ENCODE measurements at regions not wholly inside any gene's neighbourhood (a gene's known extent, or its start where the extent isn't known, plus 50 kb on each side); places are given as distances from the start of the nearest gene placed in this dataset.
"Not testable (repeated sequence)": the region's sequence is repeated elsewhere in the genome, so short reads cannot be mapped to it uniquely, and the experiment has no call there.

DNA sequence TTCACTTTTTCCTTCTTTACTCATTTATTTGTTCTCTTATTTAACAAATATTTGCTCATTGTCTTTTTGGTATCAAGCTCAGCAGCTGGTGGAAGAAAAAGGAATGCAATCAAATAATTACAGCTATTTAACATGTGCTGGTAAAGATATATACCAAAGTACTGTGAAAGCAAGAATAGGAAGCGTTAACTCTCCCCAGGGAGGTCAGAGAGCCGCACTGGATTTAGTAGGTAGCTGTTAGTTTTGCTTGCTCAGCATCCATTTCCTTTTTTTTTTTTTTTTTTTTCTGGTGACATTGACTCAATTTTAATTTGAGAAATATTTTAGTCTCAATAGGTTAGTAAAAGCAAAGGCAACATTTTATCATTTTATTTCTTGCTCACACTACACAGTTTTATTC is 308.5 kb upstream of the MDFIC2 start:
- DNase-seq = no peak

DNA sequence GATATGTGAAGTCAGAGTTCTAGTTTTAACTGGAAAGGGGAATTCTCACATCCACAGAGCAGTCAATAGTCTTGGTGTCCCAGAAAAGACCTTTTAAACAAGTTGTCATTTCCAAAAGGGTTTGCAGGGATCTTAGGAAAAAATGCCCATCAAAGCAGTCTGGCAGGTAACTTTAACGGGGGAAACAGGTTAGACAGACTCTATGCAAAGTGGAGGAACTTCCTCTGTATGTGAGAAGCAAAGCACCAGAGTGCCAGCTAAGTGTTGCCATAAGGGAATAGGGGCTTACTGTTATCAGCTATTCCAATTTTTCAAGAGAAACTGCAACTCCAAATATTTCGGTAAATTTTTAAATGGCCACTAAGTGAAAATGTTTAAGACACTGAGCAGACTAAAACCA is 307.9 kb upstream of the MDFIC2 start:
- no peak for DNase-seq

DNA sequence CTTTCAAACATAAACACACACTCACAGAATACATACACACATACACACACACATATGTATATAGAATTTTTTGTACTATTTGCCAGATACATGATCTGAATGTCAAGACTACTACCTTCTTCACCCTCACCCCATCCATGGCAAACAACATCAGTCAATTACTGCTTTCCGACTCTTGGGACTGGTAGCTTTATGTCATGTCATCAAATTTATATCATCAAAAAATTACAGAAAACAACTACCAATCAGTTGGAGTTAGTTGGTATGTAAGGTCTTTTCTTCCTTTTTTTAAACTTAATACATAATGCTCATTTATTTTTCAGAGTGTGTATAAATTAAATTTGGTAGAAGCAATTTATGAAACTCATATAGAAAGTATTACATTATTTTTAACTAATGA is 305.7 kb upstream of the MDFIC2 start:
- DNase-seq = no peak

DNA sequence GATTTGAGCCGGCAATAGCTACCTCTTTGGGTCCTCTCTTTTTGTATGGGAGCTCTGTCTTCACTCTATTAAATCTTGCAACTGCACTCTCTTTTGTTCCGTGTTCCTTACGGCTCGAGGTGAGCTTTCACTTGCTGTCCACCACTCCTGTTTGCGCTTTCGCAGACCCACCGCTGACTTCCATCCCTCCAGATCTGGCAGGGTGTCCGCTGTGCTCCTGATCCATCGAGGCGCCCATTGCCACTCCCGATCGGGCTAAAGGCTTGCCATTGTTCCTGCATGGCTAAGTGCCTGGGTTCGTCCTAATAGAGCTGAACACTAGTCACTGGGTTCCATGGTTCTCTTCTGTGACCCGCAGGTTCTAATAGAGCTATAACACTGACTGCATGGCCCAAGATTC is 304.9 kb upstream of the MDFIC2 start:
- DNase-seq = not testable (repeated sequence)

DNA sequence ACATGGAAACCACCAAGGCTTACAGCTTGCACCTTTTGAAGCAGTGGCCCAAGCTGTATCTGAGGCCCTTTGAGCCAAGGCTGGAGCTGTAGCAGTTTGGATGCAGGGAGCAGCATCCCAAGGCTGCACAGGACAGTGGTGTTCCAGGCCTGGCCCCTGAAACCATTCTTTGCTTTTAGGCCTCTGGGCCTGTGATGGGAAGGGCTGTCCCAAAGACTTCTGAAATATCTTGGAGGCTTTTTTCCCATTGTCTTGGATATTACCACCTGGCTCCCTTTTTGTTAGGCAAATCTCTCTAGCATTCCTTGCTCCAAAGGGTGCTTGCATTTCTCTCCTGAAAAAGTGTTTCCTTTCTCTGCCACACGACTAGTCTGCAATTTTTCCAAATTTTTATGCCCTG is 302.8 kb upstream of the MDFIC2 start:
- no peak for DNase-seq

DNA sequence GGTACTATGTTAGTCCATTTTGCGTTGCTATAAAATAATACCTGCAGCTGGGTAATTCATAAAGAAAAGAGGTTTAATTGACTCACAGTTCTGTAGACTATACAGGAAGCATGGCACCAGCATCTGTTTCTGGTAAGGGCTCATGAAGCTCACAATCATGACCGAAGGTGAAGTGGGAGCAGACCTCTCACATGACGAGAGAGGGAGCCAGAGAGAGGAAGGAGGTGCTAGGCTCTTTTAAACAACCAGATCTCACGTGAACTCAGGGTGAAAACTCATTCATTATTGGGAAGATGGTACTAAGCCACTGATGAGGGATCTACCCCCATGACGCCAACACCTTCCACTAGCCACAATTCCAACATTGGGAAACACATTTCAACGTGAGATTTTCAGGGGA is 301.7 kb upstream of the MDFIC2 start:
- no peak for DNase-seq

DNA sequence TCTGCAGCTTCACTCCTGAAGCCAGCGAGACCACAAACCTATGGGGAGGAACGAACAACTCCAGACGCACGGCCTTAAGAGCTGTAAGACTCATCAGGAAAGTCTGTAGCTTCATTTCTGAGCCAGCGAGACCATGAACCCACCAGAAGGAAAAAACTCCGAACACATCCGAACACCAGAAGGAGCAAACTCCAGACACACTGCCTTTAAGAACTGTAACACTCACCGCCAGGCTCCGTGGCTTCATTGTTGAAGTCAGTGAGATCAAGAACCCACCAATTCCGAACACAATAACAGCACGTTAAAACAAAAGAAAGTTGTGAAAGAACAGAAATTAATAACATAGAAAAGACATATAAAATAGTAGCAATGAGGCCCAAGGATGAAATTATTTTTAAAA is 300.5 kb upstream of the MDFIC2 start:
- DNase-seq = no peak

DNA sequence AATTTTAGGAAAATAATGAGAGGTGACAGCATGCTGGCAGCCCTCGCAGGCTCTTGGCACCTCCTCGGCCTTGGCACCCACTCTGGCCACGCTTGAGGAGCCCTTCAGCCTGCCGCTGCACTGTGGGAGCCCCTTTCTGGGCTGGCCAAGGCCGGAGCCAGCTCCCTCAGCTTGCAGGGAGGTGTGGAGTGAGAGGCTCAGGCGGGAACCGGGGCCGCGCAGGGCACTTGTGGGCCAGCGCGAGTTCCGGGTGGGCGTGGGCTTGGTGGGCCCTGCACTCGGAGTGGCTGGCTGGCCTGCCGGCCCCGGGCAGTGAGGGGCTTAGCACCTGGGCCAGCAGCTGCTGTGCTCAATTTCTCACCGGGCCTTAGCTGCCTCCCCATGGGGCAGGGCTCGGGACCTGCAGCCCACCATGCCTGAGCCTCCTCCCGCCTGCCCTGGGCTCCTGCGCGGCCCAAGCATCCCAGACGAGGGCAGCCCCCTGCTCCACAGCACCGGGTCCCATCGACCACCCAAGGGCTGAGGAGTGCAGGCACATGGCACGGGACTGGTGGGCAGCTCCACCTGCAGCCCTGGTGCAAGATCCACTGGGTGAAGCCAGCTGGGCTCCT is 299.3 kb upstream of the MDFIC2 start:
- DNase-seq = not testable (repeated sequence)

DNA sequence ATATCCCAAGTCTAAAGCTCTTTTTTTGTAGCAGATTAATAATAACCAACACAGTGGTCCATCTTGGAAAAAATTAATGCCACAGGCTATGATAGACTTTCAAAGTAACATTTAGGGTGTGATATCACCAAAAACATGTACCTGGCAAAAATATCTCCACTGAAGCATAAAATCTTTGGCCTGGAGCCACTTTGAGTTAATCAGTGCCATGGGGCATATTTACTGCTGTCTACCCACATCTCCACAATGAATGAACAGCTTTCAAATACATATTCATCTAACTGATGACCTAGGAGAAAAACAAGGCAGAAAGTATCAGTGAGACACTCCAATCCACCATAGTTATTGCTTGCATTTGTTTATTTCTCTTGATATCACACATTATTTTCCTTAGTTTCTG is 296.0 kb upstream of the MDFIC2 start:
- DNase-seq = no peak

DNA sequence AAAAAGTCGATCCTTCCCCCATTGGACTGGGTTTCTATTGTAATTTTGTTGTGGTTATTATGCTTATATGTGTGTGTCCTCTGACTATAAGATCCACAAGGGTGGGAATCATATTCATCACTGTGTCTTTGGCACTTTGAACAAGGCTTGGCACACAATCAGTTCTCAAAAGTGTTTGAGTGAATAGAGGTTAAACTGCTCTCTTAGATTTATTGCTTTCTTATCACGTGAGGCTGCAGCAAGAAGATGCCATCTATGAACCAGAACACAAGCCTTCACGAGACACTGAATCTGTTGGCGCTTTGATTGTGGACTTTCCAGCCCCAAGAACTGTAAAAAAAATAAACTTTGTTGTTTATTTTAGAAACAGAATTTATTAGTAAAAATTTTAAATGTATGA is 295.0 kb upstream of the MDFIC2 start:
- no peak for DNase-seq

DNA sequence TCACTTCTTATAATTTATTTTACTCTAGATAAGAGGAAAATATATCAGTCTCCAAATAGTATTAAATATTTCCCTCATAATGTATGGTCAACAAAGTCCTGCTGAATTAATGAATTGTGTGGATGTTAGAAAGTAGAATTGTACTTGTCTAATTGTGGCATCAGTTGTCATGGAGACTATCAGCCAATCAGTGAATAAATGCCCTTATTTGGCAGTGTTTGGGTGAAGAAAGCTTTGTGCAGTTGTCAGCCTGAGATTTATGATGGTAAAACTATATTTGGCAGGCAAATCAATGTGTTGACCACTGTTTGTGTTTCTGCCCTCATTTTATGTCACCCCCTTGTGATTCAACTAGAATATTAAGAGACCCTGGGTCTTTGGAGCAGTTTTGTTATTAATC is 293.6 kb upstream of the MDFIC2 start:
- DNase-seq = no peak

DNA sequence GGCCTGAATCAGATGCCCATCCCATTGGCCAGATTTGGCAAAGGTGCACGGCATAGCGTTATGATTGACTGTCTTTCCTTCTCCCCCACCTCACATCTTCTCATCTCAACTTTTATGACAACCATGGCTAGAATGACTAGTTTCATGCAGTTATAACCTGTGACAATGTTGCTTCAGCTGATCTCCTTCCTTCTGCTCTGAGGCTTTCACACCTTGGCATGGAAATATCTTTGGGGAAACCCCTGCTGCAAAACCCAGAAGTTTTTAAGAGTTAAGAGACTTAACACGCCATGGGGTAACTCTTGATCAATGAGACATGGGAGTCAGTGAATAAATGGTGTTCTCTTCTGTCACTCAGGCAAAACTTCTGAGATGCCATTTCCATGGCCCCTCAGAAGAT is 290.7 kb upstream of the MDFIC2 start:
- peak in 1 of 2 experiments; percentile 20 for DNase-seq

DNA sequence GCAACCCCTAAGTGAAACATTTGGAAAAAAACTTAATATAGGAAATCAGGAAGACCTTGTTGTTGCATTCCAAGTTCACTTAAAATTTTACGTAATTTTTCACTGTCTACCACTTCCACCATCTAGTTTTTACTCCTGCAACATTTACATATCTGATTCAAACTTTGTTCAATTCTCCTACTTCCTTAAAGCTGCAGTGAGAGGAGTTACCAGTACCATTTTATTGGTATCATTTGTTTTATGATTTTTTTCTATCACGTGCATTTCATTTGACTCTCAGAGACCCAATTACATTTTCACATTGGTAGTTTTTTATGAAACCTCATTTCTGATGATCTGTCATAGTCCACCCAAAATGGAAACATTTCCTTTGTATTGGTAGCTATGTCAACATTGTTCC is 284.9 kb upstream of the MDFIC2 start:
- no peak for DNase-seq

DNA sequence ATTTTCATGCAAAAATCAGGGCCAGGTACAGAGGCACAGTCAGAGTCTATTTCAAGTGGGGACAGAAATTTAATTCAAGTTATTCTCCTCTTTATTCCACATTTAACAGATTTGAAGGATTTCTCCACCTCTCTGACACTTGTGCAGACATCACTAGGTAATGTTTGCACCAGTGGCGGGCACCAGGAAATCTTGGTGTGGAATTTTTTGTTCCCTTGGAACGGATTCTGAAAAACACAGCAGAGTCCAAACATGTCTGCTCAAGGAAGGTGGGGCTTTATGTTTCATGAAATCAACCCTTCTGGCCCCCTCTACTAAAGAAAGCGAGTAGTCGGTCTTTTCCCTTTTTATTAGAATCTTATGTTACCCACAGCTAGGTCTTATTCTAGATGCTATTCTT is 271.2 kb upstream of the MDFIC2 start:
- DNase-seq = no peak

DNA sequence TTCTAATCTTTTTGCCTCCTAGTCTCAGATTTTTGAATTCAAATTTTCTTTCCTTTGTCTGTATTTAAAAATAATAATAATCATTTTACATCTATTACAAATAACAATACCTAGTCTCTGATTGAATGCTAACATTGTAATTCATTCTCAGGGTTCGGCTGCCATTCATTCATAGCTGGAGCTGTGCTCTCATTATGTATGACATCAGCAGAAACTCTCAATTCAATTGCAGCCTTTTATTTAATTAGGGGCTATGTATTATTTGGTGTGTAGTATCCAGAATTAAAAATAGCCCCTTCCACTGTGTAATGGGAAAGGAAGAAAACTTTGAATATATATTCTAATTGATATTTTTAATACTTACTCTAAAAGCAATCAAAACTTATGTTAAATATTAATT is 270.4 kb upstream of the MDFIC2 start:
- no peak for DNase-seq

DNA sequence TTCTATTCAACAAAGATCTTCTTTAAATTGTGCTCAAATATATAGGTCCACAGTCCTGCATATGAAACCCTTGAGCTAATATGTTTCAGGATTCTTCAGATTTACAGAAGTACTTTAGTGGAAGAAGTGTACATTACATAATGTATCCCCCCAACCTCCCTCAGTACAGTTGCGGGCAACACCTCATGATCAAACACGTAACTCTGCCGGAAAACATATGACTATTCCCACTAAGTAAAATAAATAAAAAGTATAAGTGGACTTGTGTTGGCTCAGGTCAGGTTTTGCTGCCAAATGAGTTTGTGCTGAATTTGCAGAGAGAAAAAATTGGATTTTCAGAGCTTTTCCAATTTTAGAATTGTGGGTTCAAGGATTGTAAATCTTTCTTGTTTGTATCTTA is 267.6 kb upstream of the MDFIC2 start:
- no peak for DNase-seq

DNA sequence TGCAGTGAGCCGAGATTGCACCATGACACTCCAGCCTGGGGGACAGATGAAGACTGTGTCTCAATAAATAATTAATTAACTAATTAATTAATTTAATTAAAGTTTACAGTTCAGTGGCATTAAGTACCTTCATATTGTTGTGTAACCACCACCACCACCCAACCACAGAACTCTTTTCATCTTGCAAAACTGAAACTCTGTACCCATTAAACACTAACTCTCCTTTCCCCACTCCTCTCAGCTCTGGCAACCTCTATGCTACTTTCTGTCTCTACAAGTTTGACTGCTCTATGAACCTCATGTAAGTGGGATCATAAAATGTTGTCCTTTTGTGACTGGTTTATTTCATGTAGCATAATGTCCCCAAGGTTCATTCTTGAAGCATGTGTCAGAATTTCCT is 259.3 kb upstream of the MDFIC2 start:
- DNase-seq = no peak

DNA sequence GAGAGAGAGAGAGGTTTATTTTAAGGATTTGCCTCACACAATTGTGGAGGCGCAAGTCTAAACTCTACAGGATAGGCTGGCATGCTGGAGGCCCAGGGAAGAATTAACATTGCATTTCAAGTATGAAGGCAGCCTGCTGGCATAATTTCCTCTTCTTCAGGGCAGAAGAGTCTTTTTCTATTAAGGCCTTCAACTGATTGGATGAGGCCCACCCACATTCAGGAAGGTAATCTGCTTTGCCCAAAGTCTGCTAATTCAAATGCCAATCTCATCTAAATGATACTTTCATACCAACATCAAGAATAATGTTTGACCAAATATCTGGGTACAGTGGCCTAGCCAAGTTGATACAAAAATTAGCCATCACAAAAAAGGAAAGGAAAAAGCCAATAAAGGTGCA is 258.1 kb upstream of the MDFIC2 start:
- DNase-seq = no peak

DNA sequence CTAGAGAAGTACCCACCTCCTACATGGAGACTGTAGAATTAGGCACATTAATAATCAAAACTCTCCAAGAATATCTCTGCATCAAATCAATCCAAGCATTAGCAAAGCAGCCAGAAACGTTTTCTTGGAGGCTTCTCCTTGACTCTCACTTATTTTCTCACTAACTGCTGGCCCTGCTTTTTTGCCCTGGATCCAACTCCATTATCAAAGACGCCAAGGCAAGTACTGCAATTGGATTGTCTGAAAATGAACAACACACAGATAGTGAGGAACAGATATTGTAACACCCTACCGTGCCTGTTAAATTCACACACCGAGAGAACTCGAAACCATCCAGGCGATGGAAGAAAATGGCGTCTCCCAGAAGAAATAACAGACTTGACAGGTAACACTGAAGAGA is 256.2 kb upstream of the MDFIC2 start:
- no peak for DNase-seq

DNA sequence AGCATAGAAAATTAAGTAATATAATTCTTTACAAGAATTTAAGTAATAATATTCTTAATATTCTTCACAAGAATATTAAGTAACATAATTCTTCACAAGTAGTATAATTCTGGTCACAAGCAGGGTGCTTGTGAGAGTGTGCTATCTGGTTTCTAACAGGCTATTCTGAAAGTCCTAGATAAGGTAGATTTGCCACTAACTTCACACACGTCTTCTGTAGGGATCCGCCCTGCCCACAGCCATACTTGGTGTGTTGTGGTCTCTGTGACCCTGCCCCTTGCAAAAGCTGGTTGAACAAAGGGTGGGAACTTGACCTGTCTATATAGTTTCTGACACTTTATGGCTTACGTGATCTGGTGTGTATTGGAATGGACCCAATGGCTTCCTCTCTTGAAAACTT is 253.4 kb upstream of the MDFIC2 start:
- DNase-seq = no peak

DNA sequence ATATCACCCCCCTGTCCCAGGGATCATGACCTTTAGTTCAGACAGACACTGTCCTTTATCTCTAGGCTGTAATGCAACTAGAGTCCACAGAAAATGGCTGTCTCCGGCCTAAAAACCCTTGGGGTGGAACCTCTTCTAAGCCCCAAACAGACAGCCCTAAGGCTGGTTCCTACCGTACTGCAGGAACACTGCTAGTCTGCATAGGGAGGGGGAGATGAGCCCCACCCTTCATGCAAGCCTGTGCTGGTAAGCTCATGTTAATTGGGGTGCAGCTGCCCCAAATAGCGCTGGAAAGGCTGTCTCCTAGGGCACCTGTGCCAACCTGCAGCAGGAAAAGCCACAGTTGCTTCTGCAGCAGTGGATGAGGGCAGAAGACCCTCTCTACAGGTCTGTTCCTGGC is 252.1 kb upstream of the MDFIC2 start:
- no peak for DNase-seq

DNA sequence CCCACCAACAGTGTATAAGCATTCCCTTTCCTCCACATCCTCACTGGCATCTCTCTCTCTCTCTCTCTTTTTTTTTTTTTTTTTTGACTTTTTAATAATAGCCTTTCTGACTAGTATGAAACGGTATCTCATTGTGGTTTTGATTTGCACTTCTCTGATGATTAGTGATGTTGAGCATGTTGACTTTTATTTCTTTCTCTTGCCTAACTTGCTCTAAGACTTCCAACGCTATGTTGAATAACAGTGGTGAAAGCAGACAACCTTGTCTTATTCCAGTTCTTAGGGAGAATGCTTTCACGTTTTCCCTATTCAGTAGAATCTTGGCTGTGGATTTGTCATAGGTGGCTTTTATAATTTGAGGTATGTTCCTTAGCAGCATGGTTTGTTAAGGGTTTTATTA is 249.4 kb upstream of the MDFIC2 start:
- no peak for DNase-seq

DNA sequence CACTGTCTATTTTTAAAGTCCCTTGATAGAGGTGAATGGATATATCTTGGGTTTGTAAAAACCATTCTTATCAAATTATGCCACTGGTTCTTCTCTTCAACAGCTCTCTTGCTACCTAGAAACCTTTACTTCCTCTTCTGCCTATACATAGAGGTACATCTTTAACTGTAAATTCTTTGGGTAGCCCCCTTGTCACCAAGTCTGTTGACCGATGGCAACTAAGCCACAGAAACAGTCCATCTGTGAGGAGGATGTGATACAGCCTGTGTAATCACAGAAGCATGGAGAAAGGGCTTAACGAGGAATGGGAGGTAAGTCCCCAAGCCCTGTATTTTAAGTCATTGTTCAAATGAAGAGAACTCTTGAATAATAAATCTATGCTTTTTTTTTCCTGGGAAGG is 246.5 kb upstream of the MDFIC2 start:
- no peak for DNase-seq

DNA sequence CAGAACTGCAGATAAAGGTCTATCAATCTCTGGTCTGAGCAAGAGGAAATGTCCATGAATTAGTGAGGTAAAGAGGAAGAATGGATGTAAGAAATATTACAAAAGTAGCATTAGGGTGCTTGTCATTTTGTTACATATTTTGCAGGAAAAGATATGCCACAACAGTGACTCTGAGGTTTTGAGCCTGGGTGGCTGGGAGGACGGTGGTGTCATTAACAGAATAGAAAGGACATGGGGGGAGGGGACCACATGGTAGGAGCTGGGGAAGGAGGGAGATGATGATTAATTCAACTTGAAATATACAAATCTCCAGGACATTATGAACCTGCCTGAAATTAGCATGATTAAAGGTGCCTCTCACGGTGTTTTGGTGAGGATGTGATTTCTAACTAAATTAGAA is 245.5 kb upstream of the MDFIC2 start:
- DNase-seq = no peak

DNA sequence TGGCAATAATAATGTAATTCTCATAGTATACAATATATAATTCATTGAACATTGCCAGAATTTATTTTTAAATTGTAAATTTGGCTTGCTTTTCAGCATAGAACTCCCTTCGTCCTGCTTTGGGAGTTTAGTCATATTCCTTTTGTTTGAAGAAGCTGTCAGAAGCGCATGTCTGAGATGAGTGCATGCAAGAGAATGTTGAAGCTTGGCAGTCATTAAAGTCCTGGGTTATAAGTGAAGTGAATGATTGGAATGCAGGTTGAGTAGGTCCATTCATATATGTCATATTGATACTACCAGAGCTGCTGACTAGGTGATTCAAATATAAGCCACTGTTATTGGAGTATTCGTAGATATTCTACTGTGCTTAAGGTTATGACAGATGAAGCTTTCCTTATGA is 243.6 kb upstream of the MDFIC2 start:
- no peak for DNase-seq

DNA sequence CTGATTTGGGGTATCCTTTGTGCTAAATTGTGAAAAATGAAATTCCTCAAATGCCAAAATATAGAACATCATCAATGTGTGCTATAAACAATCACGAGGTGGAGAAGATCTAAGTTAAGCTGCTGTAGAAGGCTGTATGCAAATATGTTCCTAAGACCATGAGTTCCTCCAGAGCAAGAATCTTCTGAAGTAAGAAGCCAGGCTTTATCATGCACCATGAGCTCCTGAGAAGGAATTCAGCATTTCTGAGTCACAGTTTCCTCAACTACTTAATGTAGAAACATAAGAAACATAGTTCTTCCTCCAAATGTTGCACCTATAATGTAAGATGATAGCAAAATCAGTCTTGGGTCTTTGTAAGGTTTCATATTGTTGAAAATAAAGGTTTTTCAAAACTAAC is 241.7 kb upstream of the MDFIC2 start:
- DNase-seq = no peak

Data from activated T-cell treated with anti-CD3 and anti-CD28 coated beads, Interleukin-2, amount 50 U/mL, for 48 hours (primary cell).